CD4-positive, alpha-beta T cell treated with Interleukin-17A for 4 hours (primary cell): ENCODE measurements at regions not wholly inside any gene's neighbourhood (a gene's known extent, or its start where the extent isn't known, plus 50 kb on each side); places are given as distances from the start of the nearest gene placed in this dataset.
"Not testable (repeated sequence)": the region's sequence is repeated elsewhere in the genome, so short reads cannot be mapped to it uniquely, and the experiment has no call there.

ENCODE experiments used
- DNase-seq: peaks from one replicate; pipeline ENCODE4 v3.0.0-alpha.2; 2020; ENCODE audit warnings: mixed read lengths

DNA sequence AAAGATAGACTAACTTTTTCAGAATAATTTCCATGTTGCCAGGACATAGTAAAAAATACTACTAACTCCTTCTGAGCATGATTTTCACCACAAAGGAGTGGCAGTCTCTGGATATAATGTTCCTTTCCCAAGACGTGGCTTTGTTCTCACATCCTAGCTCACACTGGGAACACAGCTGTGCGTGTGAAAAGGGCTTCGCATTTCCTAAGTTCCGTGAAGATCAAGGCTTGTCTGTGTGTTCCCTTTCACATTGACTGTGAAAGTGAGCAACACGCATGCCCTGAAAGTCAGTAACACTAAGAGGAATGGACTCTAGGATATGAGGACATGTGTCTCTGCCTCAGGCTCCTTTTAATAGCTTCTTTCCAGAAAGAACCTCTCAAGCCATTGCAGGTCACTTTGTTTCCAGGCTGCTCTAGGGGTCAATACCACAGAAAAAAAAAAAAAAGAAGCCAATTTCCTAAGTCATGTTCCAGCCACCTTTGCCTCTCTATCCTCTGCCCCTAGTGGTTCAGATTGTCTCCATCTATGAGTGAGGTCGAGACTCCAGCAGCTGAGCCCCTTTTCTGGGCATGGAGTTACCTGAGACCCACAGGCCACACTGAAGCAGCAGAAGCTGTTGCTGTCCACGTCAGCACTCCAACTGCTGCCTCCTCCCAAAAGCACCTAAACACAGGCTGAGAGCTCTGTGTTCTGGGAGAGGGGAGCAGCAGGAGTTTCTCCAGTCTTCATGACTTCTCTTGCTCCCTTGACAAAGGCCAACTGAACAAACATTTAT is 355.9 kb downstream of the RSL24D1 start:
- no peak for DNase-seq

DNA sequence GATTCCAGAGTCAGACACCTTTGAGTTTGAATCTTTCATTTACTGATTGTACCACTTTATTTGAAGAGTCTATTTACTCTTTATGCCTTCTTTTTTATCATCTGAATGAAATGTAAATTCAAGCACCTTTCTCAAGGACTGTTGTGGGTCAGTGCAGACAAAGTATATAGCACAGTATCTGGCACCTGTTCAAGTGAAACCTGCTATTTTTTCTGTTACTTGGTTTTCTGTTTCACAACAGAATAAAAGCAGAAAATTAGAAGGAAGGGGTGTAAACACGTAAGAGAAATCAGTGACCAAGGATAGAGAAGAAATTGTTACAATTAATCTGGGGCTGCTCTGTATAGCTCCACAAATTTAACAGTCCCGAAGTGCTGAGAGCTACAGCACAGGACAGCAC is 357.4 kb downstream of the RSL24D1 start:
- no peak for DNase-seq

DNA sequence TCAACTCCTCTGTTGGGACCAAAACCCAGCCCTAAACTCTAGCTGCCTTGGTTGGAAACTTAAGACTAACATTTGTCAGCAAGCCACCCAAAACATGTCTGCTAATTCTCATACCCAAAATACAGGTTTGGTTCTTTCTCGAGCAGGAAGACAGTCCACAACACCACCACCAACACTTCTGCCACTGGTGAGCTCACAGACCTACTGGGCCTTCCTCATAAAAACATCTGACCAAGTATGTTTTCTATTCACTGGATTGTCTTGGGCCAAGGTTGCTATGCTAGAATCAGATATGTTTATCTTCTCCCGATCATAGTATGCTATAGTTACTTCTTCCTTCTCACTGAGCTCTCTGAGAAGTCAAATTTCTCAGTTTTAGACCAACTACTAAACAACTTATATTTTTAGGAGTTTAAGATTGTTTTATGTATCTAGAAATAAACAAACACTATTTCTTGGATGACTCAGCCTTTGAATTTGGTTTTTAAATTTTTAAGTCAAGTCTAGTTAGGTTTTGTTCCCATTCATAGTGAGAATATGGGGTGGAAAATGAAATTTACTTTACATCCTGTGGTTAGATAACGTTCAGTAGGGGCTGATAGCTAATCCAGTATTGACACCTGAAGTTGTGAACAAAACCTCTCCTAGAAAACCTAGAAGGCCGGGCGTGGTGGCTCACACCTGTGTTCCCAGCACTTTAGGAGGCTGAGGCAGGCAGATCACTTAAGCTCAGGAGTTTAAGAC is 360.5 kb downstream of the RSL24D1 start:
- no peak for DNase-seq

DNA sequence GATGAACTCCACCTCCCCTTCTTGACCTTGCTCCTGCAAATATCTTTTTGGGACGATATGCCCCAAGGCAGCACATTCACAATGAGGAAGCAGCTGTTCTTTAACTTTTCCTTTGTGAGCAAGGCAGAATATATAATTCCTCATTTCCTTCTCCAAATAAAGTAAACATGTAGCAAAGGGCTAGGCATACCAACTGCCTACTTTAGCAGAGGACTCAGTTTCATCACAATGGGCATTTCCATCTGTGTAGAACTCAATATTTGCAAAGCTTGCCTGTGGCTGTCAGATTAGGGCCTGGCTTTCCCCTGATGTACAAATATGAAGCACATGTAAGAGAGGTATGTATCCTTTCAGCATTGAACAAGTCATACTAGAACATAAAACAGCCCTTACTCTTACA is 366.9 kb downstream of the RSL24D1 start:
- DNase-seq, result no peak

DNA sequence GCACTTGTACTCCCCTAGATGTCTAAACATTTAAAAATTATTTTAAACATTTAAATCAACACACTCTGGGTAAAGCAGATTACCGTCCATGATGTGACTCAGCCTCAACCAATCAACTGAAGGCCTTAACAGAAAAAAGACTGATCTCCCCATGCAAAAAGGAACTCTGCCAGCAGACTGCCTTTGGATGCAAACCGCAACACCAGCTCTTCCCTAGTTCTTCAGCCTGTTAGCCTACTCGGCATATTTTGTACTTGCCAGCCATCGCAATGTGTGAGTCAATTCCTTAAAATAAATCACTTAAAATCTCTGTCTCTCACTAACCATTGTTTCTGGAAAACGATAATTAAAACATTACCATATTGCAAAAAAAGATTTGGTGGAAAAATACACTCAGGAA is 375.9 kb downstream of the RSL24D1 start:
- DNase-seq, result no peak

DNA sequence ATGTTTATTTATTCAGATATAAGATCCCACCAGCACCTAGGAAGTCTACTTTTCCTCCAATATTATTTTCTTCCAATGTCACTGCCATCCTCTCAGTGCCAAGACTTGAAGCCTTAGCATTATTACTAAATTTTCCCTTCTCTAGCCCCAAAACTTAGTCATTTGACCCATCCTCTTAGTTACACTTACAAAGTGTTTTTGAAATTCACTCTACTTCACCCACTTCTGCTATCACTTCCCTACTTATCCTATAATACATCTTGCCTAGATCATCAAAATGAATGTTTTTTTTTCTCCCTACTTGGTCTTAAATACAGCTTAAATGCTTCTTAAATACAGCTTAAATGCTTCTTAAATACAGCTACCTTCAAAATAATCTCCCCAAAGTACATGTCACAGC is 376.6 kb downstream of the RSL24D1 start:
- DNase-seq, result no peak

DNA sequence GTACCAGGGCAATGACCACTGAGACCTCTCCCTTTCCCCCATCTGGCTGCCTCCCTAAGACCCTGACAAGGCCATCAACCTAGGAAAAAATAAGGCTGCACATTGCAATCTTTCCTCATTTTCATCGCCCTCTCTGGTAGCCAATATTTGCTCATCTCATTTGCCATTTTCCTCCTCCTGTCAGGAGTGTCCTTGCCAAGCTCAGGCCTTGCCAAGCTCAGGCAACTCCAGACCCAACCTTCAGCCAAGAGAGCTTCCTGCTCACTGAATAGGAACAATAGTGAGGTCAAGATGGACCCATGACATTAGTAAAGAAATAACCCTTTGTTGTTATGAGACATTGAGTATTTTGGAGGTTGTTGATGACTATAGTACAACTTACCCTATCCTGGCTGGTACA is 380.3 kb downstream of the RSL24D1 start:
- DNase-seq, result no peak

DNA sequence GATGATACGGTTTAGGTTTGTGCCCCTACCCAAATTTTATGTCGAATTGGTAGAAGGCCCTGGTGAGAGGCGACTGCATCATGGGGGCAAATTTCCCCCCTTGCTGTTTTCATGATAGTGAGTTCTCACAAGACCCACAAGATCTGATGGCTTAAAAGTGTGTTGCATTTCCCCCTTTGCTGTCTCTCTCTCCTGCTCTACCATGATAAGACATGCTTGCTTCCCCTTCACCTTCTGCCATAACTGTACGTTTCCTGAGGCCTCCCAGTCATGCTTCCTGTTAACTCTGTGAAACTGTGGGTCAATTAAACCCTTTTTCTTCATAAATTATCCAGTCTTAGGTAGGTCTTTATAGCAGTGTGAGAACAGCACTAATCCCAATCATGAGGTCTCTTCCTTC is 381.2 kb downstream of the RSL24D1 start:
- DNase-seq, result no peak

DNA sequence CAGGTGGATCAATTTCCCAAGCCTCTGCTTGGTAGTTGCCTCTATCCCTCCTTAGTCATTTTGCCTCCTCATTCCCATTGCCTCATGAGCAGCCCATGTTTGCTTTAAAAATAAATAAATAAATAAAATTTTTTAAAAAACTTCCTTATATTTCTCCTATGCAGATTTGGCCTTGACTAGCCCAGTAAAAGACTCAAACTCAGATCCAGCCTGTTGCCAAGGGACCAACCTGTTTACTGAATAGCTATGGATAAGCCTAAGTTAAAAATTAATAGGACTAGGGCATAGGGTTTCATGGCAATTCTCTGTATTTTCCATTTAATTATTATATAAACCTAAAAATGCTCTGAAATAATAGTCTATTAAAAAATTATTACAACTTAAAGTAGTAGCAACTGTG is 384.4 kb downstream of the RSL24D1 start:
- DNase-seq, result no peak

DNA sequence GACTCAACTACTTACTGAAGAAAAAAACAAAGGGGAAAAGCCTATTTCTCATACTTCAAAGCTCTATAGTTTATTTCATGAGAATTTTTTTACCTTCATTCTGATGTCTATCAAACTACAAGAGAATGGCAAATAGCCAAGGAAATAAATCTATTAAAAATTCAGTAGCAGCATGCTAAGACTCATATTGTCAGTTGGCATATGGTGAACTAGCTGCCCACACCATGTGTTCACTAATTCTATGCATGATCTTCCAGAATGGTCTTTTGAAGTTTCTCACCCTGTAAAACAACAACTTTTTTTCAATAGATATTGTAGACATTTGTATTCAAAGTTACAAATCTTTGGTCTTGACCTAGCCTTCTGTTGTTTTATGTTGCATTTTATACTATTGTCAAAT is 386.2 kb downstream of the RSL24D1 start:
- no peak for DNase-seq

DNA sequence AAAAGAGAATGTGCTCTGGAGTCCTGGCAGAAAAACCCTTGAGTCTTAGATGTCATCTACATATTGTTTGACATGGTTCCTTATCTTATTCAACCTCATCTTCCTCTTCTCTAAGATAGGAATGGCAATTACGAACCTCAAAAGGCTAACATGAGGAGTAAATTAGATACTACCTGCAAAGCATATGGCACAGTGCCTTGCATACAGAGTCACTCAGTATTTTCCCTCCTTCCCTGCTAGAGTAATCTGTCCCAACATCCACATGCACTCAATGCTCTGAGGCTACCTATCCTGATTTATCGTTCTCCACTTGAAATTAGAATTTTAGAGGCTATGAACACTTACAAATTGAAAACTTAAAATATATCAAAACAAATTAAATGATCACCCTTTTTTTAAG is 386.7 kb downstream of the RSL24D1 start:
- no peak for DNase-seq

DNA sequence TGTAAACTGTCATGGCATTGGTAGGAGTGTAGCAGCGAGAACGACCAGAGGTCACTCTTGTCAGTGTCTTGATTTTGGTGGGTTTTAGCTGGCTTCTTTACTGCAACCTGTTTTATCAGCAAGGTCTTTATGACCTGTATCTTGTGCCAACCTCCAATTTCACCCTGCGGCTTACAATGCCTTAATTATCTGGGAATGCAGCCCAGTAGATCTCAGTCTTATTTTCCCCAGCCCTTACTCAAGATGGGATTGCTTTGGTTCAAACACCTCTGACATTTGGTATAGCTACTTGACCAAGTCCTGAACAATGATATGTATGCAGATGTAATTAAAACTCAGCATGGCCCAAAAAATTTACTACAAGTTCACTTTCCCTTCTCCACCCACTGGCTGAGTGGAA is 388.4 kb downstream of the RSL24D1 start:
- DNase-seq, result no peak

DNA sequence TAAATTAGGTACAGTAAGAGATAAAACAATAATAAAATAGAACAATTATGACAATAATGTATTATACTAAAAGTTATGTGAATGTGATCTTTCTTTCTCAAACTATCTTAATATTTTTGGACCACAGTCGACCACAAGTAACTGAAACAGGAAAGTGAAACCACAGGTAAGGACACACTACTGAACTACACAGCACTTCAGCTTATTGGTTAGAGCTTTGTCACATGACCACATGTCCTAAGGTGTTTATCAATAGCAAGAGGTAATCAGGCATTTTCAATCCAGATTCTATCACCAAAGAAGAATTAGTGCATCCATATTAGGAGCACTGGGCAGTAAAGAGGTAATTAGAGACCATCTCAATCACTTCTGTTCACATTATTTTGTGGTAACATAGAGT is 392.8 kb downstream of the RSL24D1 start:
- DNase-seq, result no peak

DNA sequence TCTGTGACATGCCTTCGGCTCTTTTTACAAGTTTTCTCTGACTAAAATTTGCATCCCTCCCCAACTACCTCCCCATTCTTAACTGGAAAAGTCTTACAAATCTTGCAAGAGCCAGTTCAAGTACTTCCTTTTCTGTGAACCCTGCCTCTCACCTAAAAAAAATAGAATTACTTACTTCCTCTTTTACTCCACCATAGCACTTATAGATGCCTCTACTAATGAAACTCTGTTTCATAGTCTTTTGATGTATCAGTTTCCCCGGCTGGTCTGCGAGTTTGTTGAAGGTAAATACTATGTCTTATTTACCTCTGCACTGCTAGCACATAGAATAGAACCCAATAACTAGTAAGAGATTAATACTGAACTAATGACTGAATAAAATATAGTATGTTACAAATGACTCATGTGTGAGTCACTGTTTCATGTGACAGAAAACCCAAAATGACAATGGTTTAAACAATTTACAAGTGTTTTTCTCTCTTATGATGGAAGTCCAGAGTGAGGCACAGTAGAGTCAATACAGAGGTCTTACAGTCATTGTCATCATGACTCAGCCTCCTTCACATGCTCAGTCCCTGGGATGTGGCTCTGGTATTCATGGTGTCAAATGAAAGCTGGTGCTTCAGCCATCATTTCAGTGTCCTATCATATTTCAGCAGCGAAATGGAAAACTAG is 393.5 kb downstream of the RSL24D1 start:
- no peak for DNase-seq

DNA sequence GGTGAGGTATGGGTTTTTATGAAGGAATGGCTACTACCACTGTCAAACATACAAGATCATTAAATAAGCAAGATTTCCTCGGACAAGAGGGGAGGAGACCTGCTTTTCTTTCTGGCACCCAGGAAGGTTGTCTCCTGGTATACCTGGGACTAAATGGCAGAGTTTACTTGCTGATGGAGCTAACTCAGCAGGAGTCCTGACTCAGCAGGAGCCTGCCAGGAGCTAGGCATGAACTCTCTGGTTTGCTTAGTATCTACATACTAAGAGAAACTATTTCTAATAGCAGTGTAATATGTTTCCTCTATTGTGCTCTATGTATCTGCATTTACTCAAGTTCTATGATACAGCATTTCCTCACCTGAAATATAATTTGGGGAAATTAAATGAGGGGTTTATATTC is 404.2 kb downstream of the RSL24D1 start:
- DNase-seq, result no peak

DNA sequence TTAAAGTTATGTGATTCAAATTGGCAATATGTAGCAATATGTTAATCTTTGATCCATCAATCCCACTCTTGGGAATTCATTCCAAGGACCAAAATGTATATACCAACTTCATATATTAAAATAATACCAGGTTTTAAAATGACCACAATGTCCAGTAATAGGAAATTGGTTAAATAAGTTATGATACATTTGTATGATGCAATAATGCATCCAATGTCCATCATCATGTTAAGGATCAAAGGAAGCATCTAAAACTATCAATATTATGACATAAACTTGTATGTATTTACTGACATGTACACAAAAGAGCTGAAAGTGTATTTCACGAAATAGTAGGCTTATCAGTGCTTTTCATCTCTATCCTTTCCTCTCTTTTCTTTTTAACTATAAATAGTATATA is 406.0 kb downstream of the RSL24D1 start:
- no peak for DNase-seq

DNA sequence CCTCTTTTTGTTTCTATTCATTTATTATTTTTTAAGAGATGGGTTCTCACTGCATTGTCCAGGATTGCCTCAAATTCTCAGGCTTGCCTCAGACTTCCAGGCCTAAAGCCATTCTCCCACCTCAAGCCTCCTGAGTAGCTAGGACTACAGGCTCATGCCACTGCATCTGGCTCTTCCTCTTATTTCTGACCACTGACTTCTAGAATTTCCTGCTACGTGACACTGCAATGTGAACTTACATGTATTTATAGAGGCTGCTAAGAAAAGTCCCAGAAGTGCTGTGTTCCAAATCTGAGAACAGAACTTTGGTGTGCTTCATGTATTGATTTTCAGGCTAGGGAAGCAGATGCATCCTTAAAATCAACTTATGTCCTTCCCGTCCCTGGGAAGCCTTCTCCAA is 407.4 kb downstream of the RSL24D1 start:
- DNase-seq, result no peak

DNA sequence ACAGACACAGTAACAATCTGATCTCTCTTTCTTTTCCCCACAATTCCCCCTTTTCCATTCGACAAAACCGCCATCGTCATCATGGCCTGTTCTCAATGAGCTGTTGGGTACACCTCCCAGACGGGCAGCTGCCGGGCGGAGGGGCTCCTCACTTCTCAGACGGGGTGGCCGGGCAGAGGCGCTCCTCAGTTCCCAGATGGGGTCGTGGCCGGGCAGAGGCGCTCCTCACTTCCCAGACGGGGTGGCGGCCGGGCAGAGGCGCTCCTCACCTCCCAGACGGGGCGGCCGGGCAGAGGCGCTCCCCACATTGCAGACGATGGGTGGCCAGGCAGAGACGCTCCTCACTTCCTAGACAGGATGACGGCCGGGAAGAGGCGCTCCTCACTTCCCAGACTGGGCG is 415.5 kb downstream of the RSL24D1 start:
- not testable (repeated sequence) for DNase-seq

DNA sequence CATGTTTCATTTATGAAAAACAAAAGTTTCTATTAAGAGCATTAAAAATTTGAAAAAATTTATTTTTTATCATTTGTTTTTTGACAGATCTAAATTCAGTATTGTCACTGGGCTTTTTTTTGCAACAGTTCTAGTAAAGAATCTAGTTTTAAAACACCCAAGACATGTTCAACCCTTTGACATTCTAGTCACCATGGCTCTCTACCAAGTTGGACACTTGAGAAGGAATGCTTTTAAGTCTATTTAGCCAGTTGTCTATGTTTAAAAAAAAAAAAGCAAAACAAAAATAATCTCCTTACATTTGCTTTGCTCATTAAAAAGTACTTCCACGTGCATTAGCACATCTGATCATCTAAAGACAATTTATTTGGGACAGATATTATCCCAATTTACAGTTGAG is 417.5 kb downstream of the RSL24D1 start:
- no peak for DNase-seq

DNA sequence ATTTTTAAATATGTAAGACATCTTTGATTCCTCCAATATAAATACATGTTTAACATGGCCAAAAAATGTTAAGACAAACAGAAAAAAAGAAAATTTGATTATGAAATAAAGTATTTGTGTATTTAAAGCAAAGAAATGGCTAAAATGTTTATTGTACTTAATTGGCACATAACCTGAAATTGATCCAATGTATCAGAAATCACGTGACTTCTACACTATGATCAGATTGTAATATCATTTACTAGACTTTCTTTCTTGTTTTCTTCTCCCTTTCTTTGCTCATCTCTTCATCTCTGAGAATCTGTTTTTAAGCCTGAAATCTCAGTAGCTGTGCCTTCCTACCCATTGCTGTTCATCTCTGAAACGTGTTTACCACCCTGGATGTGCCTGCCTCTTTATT is 420.3 kb downstream of the RSL24D1 start:
- no peak for DNase-seq

DNA sequence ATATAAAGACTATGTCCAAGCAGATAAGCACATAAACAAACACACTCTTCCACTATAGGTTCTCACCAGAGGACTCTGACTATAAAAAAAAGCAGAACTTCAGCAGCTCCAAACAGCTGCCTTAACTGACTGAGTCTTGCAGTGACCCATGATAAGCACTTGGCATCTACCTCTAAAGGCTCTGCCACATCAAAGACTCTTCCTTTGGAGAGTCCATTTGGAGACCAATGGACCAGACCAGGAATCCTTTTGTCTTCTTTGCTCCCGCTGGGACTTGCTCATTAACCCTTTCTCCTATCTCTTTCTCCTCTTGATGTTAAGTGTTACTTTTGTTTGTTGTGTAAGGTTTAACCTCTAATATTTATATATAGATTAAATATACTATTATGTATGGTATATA is 424.1 kb downstream of the RSL24D1 start:
- no peak for DNase-seq

DNA sequence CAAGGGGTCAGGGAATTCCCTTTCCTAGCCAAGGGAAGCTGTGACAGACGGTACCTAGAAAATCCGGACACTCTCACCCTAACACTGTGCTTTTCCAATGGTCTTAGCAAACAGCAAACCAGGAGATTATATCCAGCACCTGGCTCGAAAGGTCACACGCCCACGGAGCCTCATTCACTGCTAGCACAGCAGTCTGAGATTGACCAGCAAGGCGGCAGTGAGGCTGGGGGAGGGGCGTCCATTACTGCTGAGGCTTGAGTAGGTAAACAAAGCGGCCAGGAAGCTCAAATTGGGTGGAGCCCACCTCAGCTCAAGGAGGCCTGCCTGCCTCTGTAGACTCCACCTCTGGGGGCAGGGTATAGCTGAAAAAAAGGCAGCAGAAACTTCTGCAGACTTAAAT is 447.3 kb downstream of the RSL24D1 start:
- DNase-seq, result not testable (repeated sequence)

DNA sequence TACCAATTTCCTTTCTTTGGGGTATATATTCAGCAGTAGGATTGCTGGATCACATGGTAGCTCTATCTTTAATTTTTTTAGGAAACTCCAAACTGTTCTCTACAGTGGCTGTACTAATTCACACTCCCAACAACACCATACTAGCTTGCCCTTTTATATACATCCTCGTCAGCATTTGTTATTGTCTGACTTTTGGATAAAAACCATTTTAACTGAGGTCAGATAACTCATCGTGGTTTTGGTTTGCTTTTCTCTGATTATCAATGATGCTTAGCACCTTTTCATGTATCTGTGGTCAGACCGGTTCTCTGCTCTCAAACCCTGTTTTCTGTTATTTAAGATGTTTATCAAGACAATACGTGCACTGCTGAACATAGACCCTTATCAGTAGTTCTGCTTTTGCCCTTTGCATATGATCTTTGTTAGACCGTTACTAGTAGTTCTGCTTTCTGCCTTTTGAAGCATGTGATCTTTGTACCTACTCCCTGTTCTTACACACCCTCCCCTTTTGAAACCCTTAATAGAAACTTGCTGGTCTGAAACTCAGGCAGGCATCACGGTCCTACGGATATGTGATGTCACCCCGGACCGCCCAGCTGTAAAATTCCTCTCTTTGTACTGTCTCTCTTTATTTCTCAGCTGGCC is 474.3 kb downstream of the RSL24D1 start:
- DNase-seq, result no peak

DNA sequence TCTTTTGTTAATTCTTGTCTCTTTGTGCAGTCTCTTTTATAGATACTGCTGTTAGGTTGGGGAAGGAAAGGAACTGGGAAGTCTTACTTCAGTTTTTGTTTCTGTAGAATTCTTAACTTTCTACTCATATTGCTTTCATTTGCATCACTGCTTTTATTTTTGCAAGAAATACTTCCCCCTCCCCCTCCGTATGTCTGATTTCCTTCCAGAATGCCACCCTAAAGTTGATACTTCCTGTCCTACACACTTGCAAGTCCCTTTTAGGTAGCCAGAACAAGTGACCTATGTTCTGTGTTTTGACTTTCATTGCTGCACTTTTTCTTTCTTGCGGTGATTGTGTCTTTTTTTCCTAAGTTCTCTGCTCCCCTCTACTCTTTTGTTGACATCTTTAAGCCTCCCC is 477.4 kb downstream of the RSL24D1 start:
- DNase-seq, result no peak
